Cardiac muscle cell (in vitro differentiated cells and primary cell): ENCODE measurements at regions not wholly inside any gene's neighbourhood (a gene's known extent, or its start where the extent isn't known, plus 50 kb on each side); places are given as distances from the start of the nearest gene placed in this dataset.
"Not testable (repeated sequence)": the region's sequence is repeated elsewhere in the genome, so short reads cannot be mapped to it uniquely, and the experiment has no call there.

ENCODE experiments used
- DNase-seq, 2 donors: peaks; one replicate each; pipeline versions ENCODE4 v3.0.0 to v3.0.0-alpha.2; 2010 to 2017; ENCODE audit warnings: low read depth in 1 of 2, low spot score in 1 of 2
- H3K27ac ChIP-seq: fragments of 200-600 bp; sonication (generic); 2 replicates; pipeline ENCODE4 v1.5.1; 2016
- H3K27me3 ChIP-seq: fragments of 200-600 bp; sonication (generic); 2 replicates; pipeline ENCODE4 v1.6.0; 2016; ENCODE audit warnings: control low read depth
- H3K36me3 ChIP-seq: fragments of 200-600 bp; sonication (generic); 2 replicates; pipeline ENCODE4 v1.5.1; 2016; ENCODE audit warnings: control low read depth
- H3K4me1 ChIP-seq: fragments of 200-600 bp; sonication (generic); 2 replicates; pipeline ENCODE4 v1.8.1; 2017; ENCODE audit warnings: low read depth, mild to moderate bottlenecking, mixed run types
- H3K4me3 ChIP-seq: fragments of 200-600 bp; sonication (generic); 2 replicates; pipeline ENCODE4 v1.5.1; 2016; ENCODE audit warnings: mild to moderate bottlenecking
- H3K9me3 ChIP-seq: fragments of 200-600 bp; sonication (generic); 2 replicates; pipeline ENCODE4 v1.5.1; 2017; ENCODE audit warnings: low read depth, mild to moderate bottlenecking, control low read depth
- CTCF ChIP-seq: IDR thresholded peaks from 2 replicates; pipeline ENCODE4 v1.5.1; 2012; ENCODE audit warnings: low read depth, mild to moderate bottlenecking, low read length

GRCh38 chr1:166304131-166304530 lies 137.3 kb upstream of the FAM78B start:
- Histone ChIP-seq H3K36me3 (no peaks in the 10 kb centered on the region), H3K27me3 (no peaks in the 10 kb centered on the region), H3K4me3 (no peak overlapping the region), H3K4me1 (no peaks in the 10 kb centered on the region), H3K27ac (no peak overlapping the region), H3K9me3 (no peaks in the 10 kb centered on the region)
- DNase-seq: no peak
- no peak for TF ChIP-seq CTCF

GRCh38 chr1:166305371-166305770 lies 138.6 kb upstream of the FAM78B start:
- no peaks in the 10 kb centered on the region for H3K27me3 ChIP-seq
- H3K4me1 ChIP-seq: no peaks in the 10 kb centered on the region
- H3K9me3 ChIP-seq: no peaks in the 10 kb centered on the region
- DNase-seq: no peak
- TF ChIP-seq CTCF: no peak
- no peaks in the 10 kb centered on the region for H3K36me3 ChIP-seq
- no peak overlapping the region for H3K27ac ChIP-seq
- no peak overlapping the region for H3K4me3 ChIP-seq

GRCh38 chr1:166307261-166308188 lies 140.7 kb upstream of the FAM78B start:
- no peaks in the 10 kb centered on the region for H3K27me3 ChIP-seq
- no peak overlapping the region for H3K4me3 ChIP-seq
- no peaks in the 10 kb centered on the region for H3K36me3 ChIP-seq
- H3K27ac ChIP-seq: no peak overlapping the region
- H3K4me1 ChIP-seq: no peaks in the 10 kb centered on the region
- H3K9me3 ChIP-seq: no peaks in the 10 kb centered on the region
- no peak for TF ChIP-seq CTCF
- DNase-seq: no peak

GRCh38 chr1:166316306-166316705 lies 149.5 kb upstream of the FAM78B start:
- H3K36me3 ChIP-seq, H3K27ac ChIP-seq, H3K27me3 ChIP-seq, H3K4me3 ChIP-seq, DNase-seq, H3K9me3 ChIP-seq, H3K4me1 ChIP-seq: not testable (repeated sequence)

- Histone ChIP-seq H3K36me3 (no peaks in the 10 kb centered on the region), H3K4me3 (no peak overlapping the region), H3K27me3 (no peaks in the 10 kb centered on the region), H3K4me1 (no peaks in the 10 kb centered on the region), H3K9me3 (no peaks in the 10 kb centered on the region), H3K27ac (no peak overlapping the region)
- no peak for TF ChIP-seq CTCF
- DNase-seq: no peak
Measured at GRCh38 chr1:166322470-166322869, 155.7 kb upstream of the FAM78B start.

- H3K4me3 ChIP-seq: no peak overlapping the region
- TF ChIP-seq CTCF: no peak
- H3K36me3 ChIP-seq: no peaks in the 10 kb centered on the region
- no peaks in the 10 kb centered on the region for H3K27me3 ChIP-seq
- DNase-seq: no peak
- H3K27ac ChIP-seq: no peak overlapping the region
- no peaks in the 10 kb centered on the region for H3K4me1 ChIP-seq
- H3K9me3 ChIP-seq: no peaks in the 10 kb centered on the region
Measured at GRCh38 chr1:166327886-166328285, 161.1 kb upstream of the FAM78B start.
